ENCODE measurements at regions not wholly inside any gene's neighbourhood (a gene's known extent, or its start where the extent isn't known, plus 50 kb on each side); places are given as distances from the start of the nearest gene placed in this dataset.

DNA sequence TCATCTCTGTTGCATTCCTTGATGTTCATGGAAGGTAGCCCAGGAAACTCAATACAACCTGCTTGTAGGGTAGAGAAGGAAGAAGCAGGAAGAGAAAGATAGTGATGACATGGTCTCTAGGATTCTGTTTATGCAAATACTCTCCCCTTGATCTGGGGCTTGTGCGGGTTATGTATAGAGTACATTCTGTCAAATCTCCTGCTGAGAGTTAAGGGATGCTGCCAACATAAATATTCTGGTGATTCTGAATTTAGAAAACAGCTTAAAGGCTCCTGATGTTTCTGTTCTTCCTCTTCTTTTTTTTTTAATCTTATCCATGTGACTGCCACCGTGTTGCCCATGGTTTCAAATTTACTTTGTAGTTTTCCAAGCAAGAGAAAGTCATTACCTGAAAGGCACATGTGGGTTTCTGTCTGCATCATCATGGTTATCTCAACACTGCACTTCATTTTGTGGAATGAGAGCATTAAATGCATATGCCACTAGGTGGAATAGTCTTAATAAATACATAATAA lies 150.6 kb downstream of the RPS12 start:
- TF ChIP-seq, protein P1, sequence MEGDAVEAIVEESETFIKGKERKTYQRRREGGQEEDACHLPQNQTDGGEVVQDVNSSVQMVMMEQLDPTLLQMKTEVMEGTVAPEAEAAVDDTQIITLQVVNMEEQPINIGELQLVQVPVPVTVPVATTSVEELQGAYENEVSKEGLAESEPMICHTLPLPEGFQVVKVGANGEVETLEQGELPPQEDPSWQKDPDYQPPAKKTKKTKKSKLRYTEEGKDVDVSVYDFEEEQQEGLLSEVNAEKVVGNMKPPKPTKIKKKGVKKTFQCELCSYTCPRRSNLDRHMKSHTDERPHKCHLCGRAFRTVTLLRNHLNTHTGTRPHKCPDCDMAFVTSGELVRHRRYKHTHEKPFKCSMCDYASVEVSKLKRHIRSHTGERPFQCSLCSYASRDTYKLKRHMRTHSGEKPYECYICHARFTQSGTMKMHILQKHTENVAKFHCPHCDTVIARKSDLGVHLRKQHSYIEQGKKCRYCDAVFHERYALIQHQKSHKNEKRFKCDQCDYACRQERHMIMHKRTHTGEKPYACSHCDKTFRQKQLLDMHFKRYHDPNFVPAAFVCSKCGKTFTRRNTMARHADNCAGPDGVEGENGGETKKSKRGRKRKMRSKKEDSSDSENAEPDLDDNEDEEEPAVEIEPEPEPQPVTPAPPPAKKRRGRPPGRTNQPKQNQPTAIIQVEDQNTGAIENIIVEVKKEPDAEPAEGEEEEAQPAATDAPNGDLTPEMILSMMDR (IDR thresholded peaks at IDR 0.05; ENCODE audit: control extremely low read depth, extremely low read depth, low read depth, missing control alignments): no peak
- POLR2A ChIA-PET: no interaction called here
- no peak for DNase-seq (ENCODE audit: extremely low spot score)
- CTCF ChIA-PET: interaction anchor here (0.8 to 1.7 kb wide), 6 partner anchors 9 to 952 kb away, joined by 3 to 5 read pairs (median 3); no protein-coding TSS in a partner anchor

DNA sequence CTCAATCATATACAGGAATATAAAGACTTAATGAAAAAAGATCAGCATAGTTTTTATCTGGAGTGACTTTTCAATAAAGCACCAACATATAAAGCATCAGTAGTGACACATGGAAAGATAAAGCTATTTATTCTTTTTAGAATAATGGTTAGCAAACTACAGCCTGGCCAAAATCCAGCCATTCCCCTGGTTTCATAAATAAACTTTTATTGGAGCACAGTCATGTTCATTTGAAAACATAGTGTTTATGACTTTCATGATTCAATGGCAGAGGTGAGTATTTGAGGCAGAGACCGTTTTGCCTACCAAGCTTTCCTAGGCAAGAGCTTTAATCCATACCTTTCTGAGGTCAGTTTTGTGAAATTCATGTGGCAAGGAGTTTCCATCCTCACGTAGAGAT lies 153.5 kb downstream of the RPS12 start:
- ChIA-PET POLR2A (no interaction called here), CTCF (interaction anchor here (0.9 to 1.1 kb wide), 2 partner anchors 137 to 144 kb away, joined by 3 read pairs; no protein-coding TSS in a partner anchor)
- TF ChIP-seq, protein P1 (IDR thresholded peaks at IDR 0.05; ENCODE audit: control extremely low read depth, extremely low read depth, low read depth, missing control alignments): no peak
- DNase-seq (ENCODE audit: extremely low spot score): no peak

DNA sequence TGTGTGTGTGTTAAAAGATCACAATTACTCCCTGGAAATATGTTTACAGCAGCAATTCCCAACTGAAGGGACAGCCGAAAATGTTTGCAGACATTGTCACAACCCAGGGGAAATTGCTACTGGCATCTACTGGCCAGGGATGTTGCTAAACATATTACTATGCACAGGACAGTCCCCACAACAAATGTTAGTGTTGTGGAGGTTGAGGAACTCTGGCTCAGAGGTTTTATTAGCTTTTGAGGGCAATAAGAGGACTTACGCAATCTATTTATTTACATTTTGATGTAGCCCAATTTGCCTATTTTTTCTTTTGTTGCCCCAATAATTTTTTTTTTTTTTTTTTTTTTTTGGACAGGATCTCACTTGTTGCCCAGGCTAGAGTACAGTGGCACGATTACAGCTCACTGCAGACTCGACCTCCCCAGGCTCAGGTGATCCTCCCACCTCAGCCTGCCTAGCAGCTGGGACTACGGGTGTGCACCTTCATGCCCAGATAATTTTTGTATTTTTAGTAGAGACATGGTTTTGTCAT lies 154.1 kb downstream of the RPS12 start:
- ChIA-PET CTCF (interaction anchor here (0.9 to 1.1 kb wide), 2 partner anchors 138 to 145 kb away, joined by 3 read pairs; no protein-coding TSS in a partner anchor), POLR2A (no interaction called here)
- TF ChIP-seq, protein P1 (IDR thresholded peaks at IDR 0.05; ENCODE audit: control extremely low read depth, extremely low read depth, low read depth, missing control alignments): no peak
- no peak for DNase-seq (ENCODE audit: extremely low spot score)

DNA sequence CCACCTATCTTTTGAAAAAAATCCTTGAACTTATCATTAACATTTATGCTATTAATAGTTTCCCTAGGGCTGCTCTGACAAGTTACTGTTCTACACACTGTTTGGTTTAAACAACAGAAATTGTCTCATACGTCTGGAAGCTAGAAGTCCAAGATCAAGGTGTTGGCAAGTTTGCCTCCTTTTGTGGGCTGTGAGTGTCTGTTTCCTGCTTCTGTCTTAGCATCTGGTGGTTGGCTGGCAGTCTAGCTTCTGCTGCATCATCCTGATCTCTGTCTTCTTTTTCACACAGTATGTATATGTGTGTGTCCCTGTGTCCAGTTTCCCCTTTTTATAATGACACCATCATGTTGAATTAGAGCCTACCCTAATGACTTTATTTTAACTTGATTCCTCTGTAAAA lies 154.8 kb downstream of the RPS12 start:
- TF ChIP-seq, protein P1 (IDR thresholded peaks at IDR 0.05; ENCODE audit: control extremely low read depth, extremely low read depth, low read depth, missing control alignments): no peak
- DNase-seq (ENCODE audit: extremely low spot score): no peak
- POLR2A ChIA-PET: no interaction called here
- CTCF ChIA-PET: interaction anchor here (0.7 kb wide), 1 partner anchor 27 kb away, joined by 3 read pairs; no protein-coding TSS in a partner anchor

DNA sequence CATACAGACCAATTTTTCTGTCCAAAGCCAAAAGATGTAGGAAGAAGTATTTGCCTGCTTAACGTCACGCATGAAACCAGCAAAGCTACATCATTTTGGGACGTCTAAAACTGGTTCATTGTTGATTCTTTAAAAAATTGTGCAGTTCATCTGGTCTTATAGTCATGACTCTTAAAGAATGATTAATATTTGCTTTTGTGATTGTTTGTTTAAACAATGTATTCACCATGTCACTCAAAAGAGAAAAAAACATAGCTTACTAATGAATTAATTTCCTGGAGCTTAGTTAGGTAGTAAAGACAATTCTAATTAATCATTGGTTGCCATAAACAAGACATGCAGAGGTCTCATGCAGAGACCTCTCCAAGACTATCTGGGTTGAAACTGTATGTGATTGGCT lies 157.3 kb downstream of the RPS12 start:
- ChIA-PET CTCF (interaction anchor here (1.5 to 3.9 kb wide), 2 partner anchors 10 to 312 kb away, joined by 3 to 24 read pairs; partner anchors contain the start of gene TAAR1), POLR2A (no interaction called here)
- no peak for DNase-seq (ENCODE audit: extremely low spot score)
- TF ChIP-seq, protein P1 (IDR thresholded peaks at IDR 0.05; ENCODE audit: control extremely low read depth, extremely low read depth, low read depth, missing control alignments): no peak

DNA sequence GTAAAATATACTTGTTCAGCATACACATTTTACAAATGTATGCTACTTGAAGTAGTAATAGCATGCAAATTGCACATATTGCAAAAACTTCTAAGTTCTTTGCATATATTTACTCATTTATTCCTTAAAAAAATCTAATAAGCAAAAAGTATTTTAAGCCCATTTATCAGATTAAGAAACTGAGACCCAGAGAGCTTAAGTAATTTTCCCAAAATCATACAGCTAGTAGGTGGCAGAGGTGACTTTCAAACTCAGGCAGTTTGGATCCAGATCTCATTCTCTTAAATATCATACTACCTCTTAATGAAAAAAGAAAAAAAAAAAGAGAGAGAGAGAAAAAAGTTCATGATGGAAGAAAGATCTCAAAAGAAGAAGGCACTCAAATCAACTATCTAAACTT lies 157.9 kb downstream of the RPS12 start:
- ChIA-PET POLR2A (no interaction called here), CTCF (interaction anchor here (1.2 to 3.9 kb wide), 3 partner anchors 10 to 313 kb away, joined by 3 to 24 read pairs (median 3); partner anchors contain the start of gene TAAR1)
- DNase-seq (ENCODE audit: extremely low spot score): no peak
- TF ChIP-seq, protein P1 (IDR thresholded peaks at IDR 0.05; ENCODE audit: control extremely low read depth, extremely low read depth, low read depth, missing control alignments): no peak

All from GM10248 (cell line).